Hepatocyte (in vitro differentiated cells): ENCODE measurements at regions not wholly inside any gene's neighbourhood (a gene's known extent, or its start where the extent isn't known, plus 50 kb on each side); places are given as distances from the start of the nearest gene placed in this dataset.

Experiments
- CTCF ChIP-seq: fragments of 200-600 bp; sonication (generic); IDR thresholded peaks from 2 replicates; pipeline ENCODE4 v1.5.1; 2016; ENCODE audit warnings: antibody characterized with exemption, mild to moderate bottlenecking; ENCODE audit not compliant: poor library complexity
- EZH2 ChIP-seq: fragments of 200-600 bp; sonication (generic); IDR thresholded peaks from 2 replicates; pipeline ENCODE4 v1.6.1; 2016; ENCODE audit warnings: antibody characterized with exemption, mild to moderate bottlenecking, borderline replicate concordance
- EZH2phosphoT487 ChIP-seq: fragments of 200-600 bp; sonication (generic); IDR thresholded peaks from one replicate; pipeline ENCODE4 v1.6.1; 2018; ENCODE audit warnings: antibody characterized with exemption, mild to moderate bottlenecking, low read depth, moderate library complexity; ENCODE audit not compliant: unreplicated experiment, severe bottlenecking

- TF ChIP-seq CTCF, result no peak
- no peak for TF ChIP-seq EZH2
- no peak for TF ChIP-seq EZH2phosphoT487
Observed at GRCh38 chr10:88122576-88122975, 259.2 kb downstream of the PTEN start.
